ENCODE measurements at regions not wholly inside any gene's neighbourhood (a gene's known extent, or its start where the extent isn't known, plus 50 kb on each side); places are given as distances from the start of the nearest gene placed in this dataset.

DNA sequence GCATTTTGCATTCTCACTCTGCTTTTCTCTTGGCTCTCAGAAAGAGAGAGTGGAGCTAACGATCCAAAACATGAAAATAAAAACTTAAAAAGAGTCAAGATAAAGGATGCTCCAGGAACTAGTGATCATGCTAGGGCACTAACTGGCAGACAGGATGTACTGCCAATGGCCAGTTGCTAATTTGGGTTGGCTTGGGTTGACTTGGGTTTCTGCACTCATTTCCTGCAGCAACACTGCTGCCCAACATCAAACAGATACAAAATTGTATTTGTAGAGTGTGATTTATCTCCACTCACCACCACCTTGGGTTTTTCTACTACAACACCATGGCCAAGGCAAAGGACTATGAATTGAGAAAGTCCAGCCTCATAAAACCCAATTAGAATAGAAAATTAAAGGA, 662.3 kb upstream of the PTBP2 start:
- TF ChIP-seq, protein P1, sequence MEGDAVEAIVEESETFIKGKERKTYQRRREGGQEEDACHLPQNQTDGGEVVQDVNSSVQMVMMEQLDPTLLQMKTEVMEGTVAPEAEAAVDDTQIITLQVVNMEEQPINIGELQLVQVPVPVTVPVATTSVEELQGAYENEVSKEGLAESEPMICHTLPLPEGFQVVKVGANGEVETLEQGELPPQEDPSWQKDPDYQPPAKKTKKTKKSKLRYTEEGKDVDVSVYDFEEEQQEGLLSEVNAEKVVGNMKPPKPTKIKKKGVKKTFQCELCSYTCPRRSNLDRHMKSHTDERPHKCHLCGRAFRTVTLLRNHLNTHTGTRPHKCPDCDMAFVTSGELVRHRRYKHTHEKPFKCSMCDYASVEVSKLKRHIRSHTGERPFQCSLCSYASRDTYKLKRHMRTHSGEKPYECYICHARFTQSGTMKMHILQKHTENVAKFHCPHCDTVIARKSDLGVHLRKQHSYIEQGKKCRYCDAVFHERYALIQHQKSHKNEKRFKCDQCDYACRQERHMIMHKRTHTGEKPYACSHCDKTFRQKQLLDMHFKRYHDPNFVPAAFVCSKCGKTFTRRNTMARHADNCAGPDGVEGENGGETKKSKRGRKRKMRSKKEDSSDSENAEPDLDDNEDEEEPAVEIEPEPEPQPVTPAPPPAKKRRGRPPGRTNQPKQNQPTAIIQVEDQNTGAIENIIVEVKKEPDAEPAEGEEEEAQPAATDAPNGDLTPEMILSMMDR (IDR thresholded peaks at IDR 0.05; ENCODE audit: low read depth, low read length), result no peak
- no peak for TF ChIP-seq EZH2phosphoT487 (IDR thresholded peaks at IDR 0.05; ENCODE audit: low read depth)
